ENCODE measurements at regions not wholly inside any gene's neighbourhood (a gene's known extent, or its start where the extent isn't known, plus 50 kb on each side); places are given as distances from the start of the nearest gene placed in this dataset.
"Not testable (repeated sequence)": the region's sequence is repeated elsewhere in the genome, so short reads cannot be mapped to it uniquely, and the experiment has no call there.

- no peak for DNase-seq
Observed at GRCh38 chr7:19530852-19531251, 178.0 kb downstream of the POLR1F start.

GRCh38 chr7:19530261-19530660 is 178.6 kb downstream of the POLR1F start:
- no peak for DNase-seq

GRCh38 chr7:19526639-19527038 is 182.2 kb downstream of the POLR1F start:
- DNase-seq = no peak

- DNase-seq = no peak
Observed at GRCh38 chr7:19522486-19522885, 186.4 kb downstream of the POLR1F start.

- DNase-seq = no peak
Observed at GRCh38 chr7:19520392-19520791, 188.4 kb downstream of the POLR1F start.

- DNase-seq = no peak
Observed at GRCh38 chr7:19519443-19520021, 189.3 kb downstream of the POLR1F start.

- not testable (repeated sequence) for DNase-seq
Observed at GRCh38 chr7:19517546-19517945, 191.3 kb downstream of the POLR1F start.

GRCh38 chr7:19508821-19509220 is 200.0 kb downstream of the POLR1F start:
- DNase-seq = no peak

GRCh38 chr7:19508124-19508523 is 200.7 kb downstream of the POLR1F start:
- no peak for DNase-seq

GRCh38 chr7:19491821-19492452 is 216.9 kb downstream of the POLR1F start:
- peak; percentile 6 for DNase-seq

GRCh38 chr7:19491371-19491770 is 217.5 kb downstream of the POLR1F start:
- no peak for DNase-seq

GRCh38 chr7:19489162-19489820 is 219.5 kb downstream of the POLR1F start:
- no peak for DNase-seq

GRCh38 chr7:19488056-19488455 is 220.8 kb downstream of the POLR1F start:
- DNase-seq = no peak

GRCh38 chr7:19482628-19483027 is 226.2 kb downstream of the POLR1F start:
- DNase-seq = no peak

GRCh38 chr7:19480383-19480782 is 228.5 kb downstream of the POLR1F start:
- no peak for DNase-seq

GRCh38 chr7:19470031-19470430 is 238.8 kb downstream of the POLR1F start:
- DNase-seq = no peak

- no peak for DNase-seq
Observed at GRCh38 chr7:19465861-19466260, 243.0 kb downstream of the POLR1F start.

GRCh38 chr7:19464751-19465150 is 244.1 kb downstream of the POLR1F start:
- DNase-seq = no peak

- DNase-seq = no peak
Observed at GRCh38 chr7:19464241-19464640, 244.6 kb downstream of the POLR1F start.

- no peak for DNase-seq
Observed at GRCh38 chr7:19463581-19463980, 245.3 kb downstream of the POLR1F start.

GRCh38 chr7:19455623-19456022 is 253.2 kb downstream of the POLR1F start:
- no peak for DNase-seq

- no peak for DNase-seq
Observed at GRCh38 chr7:19448091-19448490, 260.7 kb downstream of the POLR1F start.

- no peak for DNase-seq
Observed at GRCh38 chr7:19442016-19442785, 266.6 kb downstream of the POLR1F start.

- no peak for DNase-seq
Observed at GRCh38 chr7:19439517-19439916, 269.3 kb downstream of the POLR1F start.

Data from retina (tissue), 1 donor.